ENCODE measurements at regions not wholly inside any gene's neighbourhood (a gene's known extent, or its start where the extent isn't known, plus 50 kb on each side); places are given as distances from the start of the nearest gene placed in this dataset.

DNA sequence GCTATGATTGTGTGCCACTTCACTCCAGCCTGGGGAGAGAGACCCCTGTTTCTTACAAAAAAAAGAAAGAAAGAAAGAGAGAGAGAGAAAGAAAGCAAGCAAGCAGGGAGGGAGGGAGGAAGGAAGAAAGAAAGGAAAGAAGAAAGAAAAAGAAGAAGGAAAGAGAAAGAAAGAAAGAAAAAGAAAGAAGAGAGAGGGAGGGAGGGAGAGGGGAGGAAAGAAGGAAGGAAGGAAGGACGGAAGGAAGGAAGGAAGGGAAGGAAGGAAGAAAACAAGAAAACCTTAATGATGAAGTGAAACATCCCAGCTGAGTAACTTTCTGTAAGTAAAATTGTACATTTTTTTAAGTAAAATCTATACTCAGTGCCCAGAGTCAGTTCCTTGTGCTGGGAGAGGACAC is 75.5 kb upstream of the GLS start:
- TF ChIP-seq POLR2A (IDR thresholded peaks at IDR 0.05), result no peak
- TF ChIP-seq, protein P1, sequence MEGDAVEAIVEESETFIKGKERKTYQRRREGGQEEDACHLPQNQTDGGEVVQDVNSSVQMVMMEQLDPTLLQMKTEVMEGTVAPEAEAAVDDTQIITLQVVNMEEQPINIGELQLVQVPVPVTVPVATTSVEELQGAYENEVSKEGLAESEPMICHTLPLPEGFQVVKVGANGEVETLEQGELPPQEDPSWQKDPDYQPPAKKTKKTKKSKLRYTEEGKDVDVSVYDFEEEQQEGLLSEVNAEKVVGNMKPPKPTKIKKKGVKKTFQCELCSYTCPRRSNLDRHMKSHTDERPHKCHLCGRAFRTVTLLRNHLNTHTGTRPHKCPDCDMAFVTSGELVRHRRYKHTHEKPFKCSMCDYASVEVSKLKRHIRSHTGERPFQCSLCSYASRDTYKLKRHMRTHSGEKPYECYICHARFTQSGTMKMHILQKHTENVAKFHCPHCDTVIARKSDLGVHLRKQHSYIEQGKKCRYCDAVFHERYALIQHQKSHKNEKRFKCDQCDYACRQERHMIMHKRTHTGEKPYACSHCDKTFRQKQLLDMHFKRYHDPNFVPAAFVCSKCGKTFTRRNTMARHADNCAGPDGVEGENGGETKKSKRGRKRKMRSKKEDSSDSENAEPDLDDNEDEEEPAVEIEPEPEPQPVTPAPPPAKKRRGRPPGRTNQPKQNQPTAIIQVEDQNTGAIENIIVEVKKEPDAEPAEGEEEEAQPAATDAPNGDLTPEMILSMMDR (IDR thresholded peaks at IDR 0.05), result no peak

All from body of pancreas (tissue), 4 donors.